PC-3 (cell line): ENCODE measurements at regions not wholly inside any gene's neighbourhood (a gene's known extent, or its start where the extent isn't known, plus 50 kb on each side); places are given as distances from the start of the nearest gene placed in this dataset.

ENCODE experiments used
- EZH2 ChIP-seq: fragments of 300-600 bp; sonication (generic); IDR thresholded peaks from one replicate; pipeline ENCODE4 v1.6.1; 2017; ENCODE audit warnings: antibody characterized with exemption, mild to moderate bottlenecking, low read length; ENCODE audit not compliant: unreplicated experiment
- TF ChIP-seq, protein P1 (sequence below): fragments of 300-600 bp; sonication (generic); conservative IDR thresholded peaks from 2 replicates; pipeline ENCODE4 v1.5.1; 2017; ENCODE audit warnings: antibody characterized with exemption, low read depth, mild to moderate bottlenecking, low read length

DNA sequence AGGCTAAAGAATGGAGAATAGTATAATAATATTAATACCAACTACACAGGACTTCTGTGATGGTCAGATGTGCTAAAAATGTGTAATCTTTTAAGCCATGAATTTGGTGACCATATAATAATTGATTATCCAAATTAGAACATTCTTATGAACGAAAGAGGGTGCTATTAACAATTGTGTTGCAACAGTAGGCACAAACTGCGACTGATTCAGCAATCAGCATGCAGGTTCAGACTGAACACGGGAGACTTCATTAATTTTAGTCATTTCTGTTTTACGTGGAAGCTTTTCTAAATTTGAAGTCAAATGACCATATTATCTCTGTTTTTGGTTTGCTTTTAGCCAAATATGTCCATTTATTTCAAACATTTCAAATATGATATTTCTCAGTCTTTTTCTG is 54.6 kb upstream of the CHST9 start:
- TF ChIP-seq, protein P1, sequence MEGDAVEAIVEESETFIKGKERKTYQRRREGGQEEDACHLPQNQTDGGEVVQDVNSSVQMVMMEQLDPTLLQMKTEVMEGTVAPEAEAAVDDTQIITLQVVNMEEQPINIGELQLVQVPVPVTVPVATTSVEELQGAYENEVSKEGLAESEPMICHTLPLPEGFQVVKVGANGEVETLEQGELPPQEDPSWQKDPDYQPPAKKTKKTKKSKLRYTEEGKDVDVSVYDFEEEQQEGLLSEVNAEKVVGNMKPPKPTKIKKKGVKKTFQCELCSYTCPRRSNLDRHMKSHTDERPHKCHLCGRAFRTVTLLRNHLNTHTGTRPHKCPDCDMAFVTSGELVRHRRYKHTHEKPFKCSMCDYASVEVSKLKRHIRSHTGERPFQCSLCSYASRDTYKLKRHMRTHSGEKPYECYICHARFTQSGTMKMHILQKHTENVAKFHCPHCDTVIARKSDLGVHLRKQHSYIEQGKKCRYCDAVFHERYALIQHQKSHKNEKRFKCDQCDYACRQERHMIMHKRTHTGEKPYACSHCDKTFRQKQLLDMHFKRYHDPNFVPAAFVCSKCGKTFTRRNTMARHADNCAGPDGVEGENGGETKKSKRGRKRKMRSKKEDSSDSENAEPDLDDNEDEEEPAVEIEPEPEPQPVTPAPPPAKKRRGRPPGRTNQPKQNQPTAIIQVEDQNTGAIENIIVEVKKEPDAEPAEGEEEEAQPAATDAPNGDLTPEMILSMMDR: no peak
- no peak for TF ChIP-seq EZH2
